PC-9 (cell line): ENCODE measurements at regions not wholly inside any gene's neighbourhood (a gene's known extent, or its start where the extent isn't known, plus 50 kb on each side); places are given as distances from the start of the nearest gene placed in this dataset.

Experiments
- BruUV-seq: library from RNA; stranded (reverse); fragments of 400-500 nt; replicated peaks from 2 replicates; lab custom pipeline; 2021; lab: Mats Ljungman, UMichigan
- CTCF ChIA-PET: fragments of 300-600 bp; sonication (Branson Sonifier 250); formaldehyde crosslinking; loops from one replicate; lab custom pipeline; 2022; ENCODE audit warnings: antibody characterized with exemption; lab: Charles Lee
- POLR2A ChIA-PET: fragments of 300-600 bp; sonication (Branson Sonifier 250); formaldehyde crosslinking; loops from one replicate; lab custom pipeline; 2022; ENCODE audit warnings: antibody characterized with exemption; ENCODE audit not compliant: unreplicated experiment; lab: Charles Lee
- DNase-seq, 2 experiments: peaks; one replicate each; pipeline versions ENCODE4 v3.0.0 to v3.0.0-alpha.2; 2015 to 2022; ENCODE audit warnings: mixed read lengths in 1 of 2
- H2AFZ ChIP-seq: fragments of 200-600 bp; sonication (generic); 2 replicates; pipeline ENCODE4 v1.8.1; 2017; ENCODE audit warnings: antibody characterized with exemption
- H3F3A ChIP-seq: fragments of 200-600 bp; sonication (generic); 2 replicates; pipeline ENCODE4 v1.8.1; 2017; ENCODE audit warnings: antibody characterized with exemption, mild to moderate bottlenecking, low read depth; ENCODE audit not compliant: insufficient read depth
- H3K27ac ChIP-seq: fragments of 200-600 bp; sonication (generic); 2 replicates; pipeline ENCODE4 v1.6.1; 2016; ENCODE audit warnings: mixed run types
- H3K27me3 ChIP-seq: fragments of 200-600 bp; sonication (generic); 2 replicates; pipeline ENCODE4 v1.6.1; 2016; ENCODE audit warnings: low read depth, mixed run types; ENCODE audit not compliant: insufficient read depth
- H3K36me3 ChIP-seq: fragments of 200-600 bp; sonication (generic); 2 replicates; pipeline ENCODE4 v1.6.1; 2016; ENCODE audit warnings: low read depth, mixed run types
- H3K4me1 ChIP-seq: fragments of 200-600 bp; sonication (generic); replicated peaks from 2 replicates; pipeline ENCODE4 v1.6.1; 2016; ENCODE audit warnings: mixed run types; ENCODE audit not compliant: insufficient read depth
- H3K4me2 ChIP-seq: fragments of 200-600 bp; sonication (generic); 2 replicates; pipeline ENCODE4 v1.6.1; 2017; ENCODE audit warnings: mixed run types
- H3K4me3 ChIP-seq: fragments of 200-600 bp; sonication (generic); 2 replicates; pipeline ENCODE4 v1.6.1; 2016; ENCODE audit warnings: mixed run types
- H3K79me2 ChIP-seq: fragments of 200-600 bp; sonication (generic); 2 replicates; pipeline ENCODE4 v1.6.1; 2017; ENCODE audit warnings: low read depth, mixed run types
- H3K9me2 ChIP-seq: fragments of 200-600 bp; sonication (generic); 2 replicates; pipeline ENCODE4 v1.8.1; 2017; ENCODE audit warnings: mild to moderate bottlenecking; ENCODE audit not compliant: insufficient read depth
- H3K9me3 ChIP-seq: fragments of 200-600 bp; sonication (generic); 2 replicates; pipeline ENCODE4 v1.8.1; 2016; ENCODE audit warnings: low read depth; ENCODE audit not compliant: insufficient read depth
- H4K20me1 ChIP-seq: fragments of 200-600 bp; sonication (generic); 2 replicates; pipeline ENCODE4 v1.8.1; 2017; ENCODE audit not compliant: insufficient read depth
- EZH2 ChIP-seq: fragments of 200-600 bp; sonication (generic); IDR thresholded peaks from 2 replicates; pipeline ENCODE4 v1.8.0; 2017; ENCODE audit warnings: antibody characterized with exemption, low read depth
- intact Hi-C: fragments of 100-400 bp; cut with micrococcal nuclease; formaldehyde crosslinking; loops from one replicate; pipeline ENCODE4 v1.10.0; 2022; ENCODE audit not compliant: unreplicated experiment
- TF ChIP-seq, protein P1 (sequence below): fragments of 200-600 bp; sonication (generic); conservative IDR thresholded peaks from 2 replicates; pipeline ENCODE4 v1.6.1; 2017; ENCODE audit warnings: mixed run types, antibody characterized with exemption, mild to moderate bottlenecking, moderate library complexity

DNA sequence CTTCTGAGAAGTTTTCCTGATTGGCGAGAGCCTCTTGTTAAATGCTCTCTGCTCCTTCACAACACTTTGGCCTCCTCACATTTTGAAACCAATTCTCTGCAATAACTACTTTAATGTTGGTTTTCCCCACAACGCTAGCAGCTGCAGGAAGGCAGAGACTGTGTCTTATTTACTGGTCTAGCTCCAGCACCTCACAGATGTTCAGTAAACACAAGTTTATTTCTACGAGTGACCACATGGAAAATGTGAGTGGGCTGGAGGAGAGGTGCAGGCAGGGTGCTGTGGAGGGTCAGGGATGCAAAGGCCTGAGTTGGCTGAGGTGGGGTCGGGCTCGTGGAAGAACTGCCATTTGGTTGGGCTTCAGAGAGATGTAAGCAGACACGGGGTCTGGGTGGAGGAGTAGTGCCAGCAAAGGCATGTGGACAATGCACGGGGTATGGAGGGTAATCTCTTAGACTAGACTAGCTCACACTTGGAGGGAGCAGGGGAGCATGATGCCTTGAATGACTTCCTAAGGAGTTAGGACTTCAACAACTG lies 117.4 kb upstream of the RTL1 start:
- Histone ChIP-seq H3K4me2 (no peak overlapping the region), H2AFZ (no peak overlapping the region), H3K4me3 (no peak overlapping the region), H3K9me2 (no peaks in the 10 kb centered on the region), H3F3A (no peaks in the 10 kb centered on the region), H3K27ac (no peak overlapping the region), H3K36me3 (no peaks in the 10 kb centered on the region), H3K79me2 (no peaks in the 10 kb centered on the region), H3K9me3 (no peaks in the 10 kb centered on the region), H4K20me1 (no peaks in the 10 kb centered on the region), H3K27me3 (peaks cover 40% of the 10 kb centered on the region), H3K4me1 (no peaks in the 10 kb centered on the region)
- intact Hi-C loops = no loop called here
- ChIA-PET POLR2A (no interaction called here), CTCF (no interaction called here)
- no peak for DNase-seq
- TF ChIP-seq EZH2 = no peak
- TF ChIP-seq, protein P1, sequence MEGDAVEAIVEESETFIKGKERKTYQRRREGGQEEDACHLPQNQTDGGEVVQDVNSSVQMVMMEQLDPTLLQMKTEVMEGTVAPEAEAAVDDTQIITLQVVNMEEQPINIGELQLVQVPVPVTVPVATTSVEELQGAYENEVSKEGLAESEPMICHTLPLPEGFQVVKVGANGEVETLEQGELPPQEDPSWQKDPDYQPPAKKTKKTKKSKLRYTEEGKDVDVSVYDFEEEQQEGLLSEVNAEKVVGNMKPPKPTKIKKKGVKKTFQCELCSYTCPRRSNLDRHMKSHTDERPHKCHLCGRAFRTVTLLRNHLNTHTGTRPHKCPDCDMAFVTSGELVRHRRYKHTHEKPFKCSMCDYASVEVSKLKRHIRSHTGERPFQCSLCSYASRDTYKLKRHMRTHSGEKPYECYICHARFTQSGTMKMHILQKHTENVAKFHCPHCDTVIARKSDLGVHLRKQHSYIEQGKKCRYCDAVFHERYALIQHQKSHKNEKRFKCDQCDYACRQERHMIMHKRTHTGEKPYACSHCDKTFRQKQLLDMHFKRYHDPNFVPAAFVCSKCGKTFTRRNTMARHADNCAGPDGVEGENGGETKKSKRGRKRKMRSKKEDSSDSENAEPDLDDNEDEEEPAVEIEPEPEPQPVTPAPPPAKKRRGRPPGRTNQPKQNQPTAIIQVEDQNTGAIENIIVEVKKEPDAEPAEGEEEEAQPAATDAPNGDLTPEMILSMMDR = no peak
- BruUV-seq = no TSS peak

DNA sequence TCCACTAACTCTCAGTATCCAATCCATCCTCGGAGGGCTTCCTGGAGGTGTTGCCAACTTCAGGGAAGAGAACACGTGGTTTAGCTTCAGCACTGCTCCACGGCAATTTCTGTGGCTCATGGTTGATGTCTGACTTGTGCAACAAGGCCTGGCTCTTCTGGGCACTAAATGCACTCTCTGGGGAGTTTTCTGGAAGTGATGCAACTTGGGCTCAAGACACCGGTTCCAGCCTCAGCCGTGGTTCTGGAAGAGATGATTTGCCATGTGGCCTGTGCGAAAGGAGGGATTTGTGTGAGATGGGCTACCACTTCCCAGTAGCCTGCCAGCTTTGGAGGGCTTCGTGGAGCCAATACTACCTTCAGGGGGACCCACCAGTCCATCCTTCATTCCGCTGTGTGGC lies 118.6 kb upstream of the RTL1 start:
- Histone ChIP-seq H3F3A (no peaks in the 10 kb centered on the region), H3K27ac (no peak overlapping the region), H3K4me3 (no peak overlapping the region), H4K20me1 (no peaks in the 10 kb centered on the region), H2AFZ (no peak overlapping the region), H3K79me2 (no peaks in the 10 kb centered on the region), H3K4me1 (no peaks in the 10 kb centered on the region), H3K9me2 (no peaks in the 10 kb centered on the region), H3K36me3 (no peaks in the 10 kb centered on the region), H3K27me3 (peaks cover 52% of the 10 kb centered on the region), H3K4me2 (no peak overlapping the region), H3K9me3 (no peaks in the 10 kb centered on the region)
- POLR2A ChIA-PET = no interaction called here
- DNase-seq = no peak
- no TSS peak for BruUV-seq
- intact Hi-C loops = no loop called here
- no peak for TF ChIP-seq EZH2
- TF ChIP-seq, protein P1 = no peak
- CTCF ChIA-PET = no interaction called here

DNA sequence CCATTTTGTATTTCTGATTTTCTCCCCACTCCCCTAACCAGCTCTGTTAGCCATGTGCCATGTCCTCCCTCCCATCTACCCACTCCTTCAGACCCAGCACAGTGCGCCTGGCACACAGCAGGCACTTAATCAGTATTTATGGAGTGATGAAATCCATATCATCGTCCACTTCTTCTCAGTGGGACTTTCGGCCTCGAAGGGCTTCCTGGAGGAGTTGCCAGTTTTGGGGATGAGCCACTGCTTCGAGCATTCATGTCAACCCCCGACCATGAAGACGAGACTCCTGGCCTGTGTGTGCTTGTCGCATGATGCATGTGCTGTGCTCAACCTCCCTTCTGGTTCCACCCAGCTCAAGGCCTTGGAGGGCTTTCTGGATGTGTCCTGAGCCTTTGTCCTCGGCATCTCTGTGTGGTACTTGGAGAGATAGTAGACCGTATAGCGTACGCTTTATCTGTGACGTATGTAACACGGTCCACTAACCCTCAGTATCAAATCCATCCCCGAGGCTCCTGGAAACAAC lies 119.5 kb upstream of the RTL1 start:
- ChIA-PET CTCF (no interaction called here), POLR2A (no interaction called here)
- Histone ChIP-seq H3K9me3 (no peaks in the 10 kb centered on the region), H2AFZ (no peak overlapping the region), H3K36me3 (no peaks in the 10 kb centered on the region), H3K27me3 (peaks cover 60% of the 10 kb centered on the region), H3K4me3 (no peak overlapping the region), H3F3A (no peaks in the 10 kb centered on the region), H4K20me1 (no peaks in the 10 kb centered on the region), H3K4me1 (no peaks in the 10 kb centered on the region), H3K9me2 (no peaks in the 10 kb centered on the region), H3K27ac (no peak overlapping the region), H3K79me2 (no peaks in the 10 kb centered on the region), H3K4me2 (no peak overlapping the region)
- TF ChIP-seq EZH2 = no peak
- TF ChIP-seq, protein P1 = no peak
- no TSS peak for BruUV-seq
- intact Hi-C loops = no loop called here
- DNase-seq = no peak
